H1 (cell line): ENCODE measurements at regions not wholly inside any gene's neighbourhood (a gene's known extent, or its start where the extent isn't known, plus 50 kb on each side); places are given as distances from the start of the nearest gene placed in this dataset.

Experiments
- JUND ChIP-seq: IDR thresholded peaks from 2 replicates; pipeline ENCODE4 v1.6.1; 2011; ENCODE audit warnings: mild to moderate bottlenecking, improper control_type of control experiment, low read length
- KDM5A ChIP-seq: fragments of 200-600 bp; IDR thresholded peaks from 2 replicates; pipeline ENCODE4 v1.7.1; 2012; ENCODE audit warnings: mild to moderate bottlenecking, low read length, inconsistent platforms, mixed read lengths
- SIX5 ChIP-seq: IDR thresholded peaks from 2 replicates; pipeline ENCODE4 v1.6.1; 2011; ENCODE audit warnings: mild to moderate bottlenecking, low read depth, low read length
- TAF1 ChIP-seq: IDR thresholded peaks from 2 replicates; pipeline ENCODE4 v1.6.1; 2011; ENCODE audit warnings: mild to moderate bottlenecking, low read depth, low read length

- no peak for TF ChIP-seq SIX5
- TF ChIP-seq TAF1 = no peak
- TF ChIP-seq JUND = no peak
- TF ChIP-seq KDM5A = no peak
Observed at GRCh38 chr16:85285681-85286065, 173.4 kb upstream of the CIBAR2 start (continued).
